ENCODE measurements at regions not wholly inside any gene's neighbourhood (a gene's known extent, or its start where the extent isn't known, plus 50 kb on each side); places are given as distances from the start of the nearest gene placed in this dataset.

DNA sequence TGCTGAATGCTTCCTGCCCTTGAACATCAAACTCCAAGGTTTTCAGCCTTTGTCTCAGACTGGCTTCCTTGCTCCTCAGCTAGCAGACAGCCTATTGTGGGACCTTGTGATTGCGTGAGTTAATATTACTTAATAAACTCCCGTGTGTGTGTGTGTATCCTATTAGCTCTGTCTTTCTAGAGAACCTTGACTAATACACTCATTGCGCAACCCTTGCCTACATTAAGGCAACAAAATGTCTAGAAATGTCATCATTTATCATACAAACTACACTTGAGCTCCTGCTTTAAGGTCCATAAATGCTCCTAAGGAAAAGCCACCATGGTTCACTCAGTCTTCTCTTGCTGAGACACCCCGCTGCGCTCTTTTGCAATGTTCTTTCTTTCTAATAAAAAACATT lies 2861.0 kb downstream of the PCDH9 start:
- no peak overlapping the region for H3K4me3 ChIP-seq (ENCODE audit: low read length)
- H3K27ac ChIP-seq (ENCODE audit: low read length), result no peak overlapping the region
- ATAC-seq, result no peak
- intact Hi-C loops (cut with DNase I), result no loop called here
- H3K9me3 ChIP-seq (ENCODE audit: control insufficient read depth, low read length), result no peaks in the 10 kb centered on the region
- WGBS, result 88% methylated on average over 5 of the region's 5 CpGs
- H3K4me1 ChIP-seq (ENCODE audit: control insufficient read depth, insufficient read depth, low read length), result no peaks in the 10 kb centered on the region
- DNase-seq, result no peak
- no peaks in the 10 kb centered on the region for H3K27me3 ChIP-seq (ENCODE audit: control insufficient read depth, insufficient read depth)

DNA sequence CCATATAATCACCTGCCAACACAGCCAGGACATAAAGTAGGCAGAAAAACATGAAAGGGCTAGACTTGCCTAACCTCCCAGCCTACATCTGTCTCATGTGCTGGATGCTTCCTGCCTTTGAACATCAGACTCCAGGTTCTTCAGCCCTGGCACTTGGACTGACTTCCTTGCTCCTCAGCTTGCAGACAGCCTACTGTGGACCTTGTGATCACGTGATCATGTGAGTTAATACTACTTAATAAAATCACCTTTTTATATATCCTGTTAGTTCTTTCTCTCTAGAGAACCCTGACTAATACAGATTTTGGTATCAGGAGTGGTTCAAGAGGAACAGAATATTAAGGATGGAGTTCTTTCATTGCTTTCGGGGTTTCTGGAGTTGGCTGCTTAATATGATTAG lies 2867.6 kb downstream of the PCDH9 start:
- 80% methylated on average over 2 of the region's 2 CpGs for WGBS
- DNase-seq (no peak), ATAC-seq (no peak)
- Histone ChIP-seq H3K4me1 (ENCODE audit: control insufficient read depth, insufficient read depth, low read length) (no peaks in the 10 kb centered on the region), H3K4me3 (ENCODE audit: low read length) (no peak overlapping the region), H3K27me3 (ENCODE audit: control insufficient read depth, insufficient read depth) (no peaks in the 10 kb centered on the region), H3K27ac (ENCODE audit: low read length) (no peak overlapping the region), H3K9me3 (ENCODE audit: control insufficient read depth, low read length) (no peaks in the 10 kb centered on the region)
- intact Hi-C loops (cut with DNase I), result no loop called here

DNA sequence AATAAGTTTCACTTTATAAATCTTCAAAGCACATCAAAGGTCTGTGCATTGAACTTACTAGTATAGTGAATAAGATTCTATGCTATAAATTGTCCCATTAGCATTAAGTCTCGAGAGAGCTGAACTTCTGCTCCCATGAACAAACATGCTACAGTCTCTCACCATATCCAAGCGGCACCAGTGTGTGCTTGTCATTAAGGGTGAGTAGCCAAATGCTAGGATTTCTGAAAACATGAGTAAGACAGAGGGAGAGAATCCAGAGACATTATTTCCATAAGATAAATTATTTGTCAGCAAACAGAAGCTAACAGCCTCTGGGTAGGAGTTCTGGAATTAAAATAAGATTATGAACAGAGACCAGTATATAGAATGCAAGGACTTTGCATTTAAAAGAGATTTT lies 2882.5 kb downstream of the PCDH9 start:
- Histone ChIP-seq H3K9me3 (ENCODE audit: control insufficient read depth, low read length) (no peaks in the 10 kb centered on the region), H3K4me3 (ENCODE audit: low read length) (no peak overlapping the region), H3K4me1 (ENCODE audit: control insufficient read depth, insufficient read depth, low read length) (no peaks in the 10 kb centered on the region), H3K27me3 (ENCODE audit: control insufficient read depth, insufficient read depth) (no peaks in the 10 kb centered on the region), H3K27ac (ENCODE audit: low read length) (no peak overlapping the region)
- intact Hi-C loops (cut with DNase I), result no loop called here
- WGBS, result 47% methylated on average over 2 of the region's 2 CpGs
- ATAC-seq, result no peak
- DNase-seq, result no peak

DNA sequence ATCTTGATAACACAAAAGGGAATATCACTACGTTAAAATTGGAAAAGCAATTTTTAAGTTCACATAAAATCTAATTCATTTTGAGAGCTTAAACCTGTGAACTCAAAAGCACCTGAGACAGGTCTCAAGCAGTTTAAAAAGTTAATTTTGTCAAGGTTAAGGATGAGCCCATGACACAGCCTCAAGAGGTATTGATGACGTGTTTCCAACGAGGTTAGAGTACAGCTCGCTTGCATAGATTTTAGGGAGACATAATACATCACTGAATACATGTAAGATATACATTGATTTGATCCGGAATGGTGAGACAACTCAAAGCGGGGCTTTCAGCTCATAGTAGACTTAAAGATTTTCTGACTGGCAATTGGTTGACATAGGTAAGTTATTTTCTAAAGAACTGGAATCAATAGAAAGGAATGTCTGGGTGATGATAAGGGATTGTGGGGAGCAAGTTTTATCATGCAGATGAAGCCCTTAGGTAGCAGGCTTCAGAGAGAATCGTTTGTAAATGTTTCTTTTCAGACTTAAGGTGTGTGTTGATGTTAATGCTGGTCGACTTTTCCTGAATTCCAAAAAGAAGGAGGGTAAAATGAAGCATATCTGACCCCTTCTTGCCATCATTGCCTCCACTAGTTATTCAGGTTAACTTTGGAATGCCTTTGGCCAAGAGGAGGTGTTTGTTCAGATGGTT lies 2890.6 kb downstream of the PCDH9 start:
- Histone ChIP-seq H3K4me1 (ENCODE audit: control insufficient read depth, insufficient read depth, low read length) (no peaks in the 10 kb centered on the region), H3K9me3 (ENCODE audit: control insufficient read depth, low read length) (no peaks in the 10 kb centered on the region), H3K4me3 (ENCODE audit: low read length) (no peak overlapping the region), H3K27ac (ENCODE audit: low read length) (no peak overlapping the region), H3K27me3 (ENCODE audit: control insufficient read depth, insufficient read depth) (no peaks in the 10 kb centered on the region)
- ATAC-seq (no peak), DNase-seq (no peak)
- intact Hi-C loops (cut with DNase I), result no loop called here
- 67% methylated on average over 8 of the region's 8 CpGs for WGBS

DNA sequence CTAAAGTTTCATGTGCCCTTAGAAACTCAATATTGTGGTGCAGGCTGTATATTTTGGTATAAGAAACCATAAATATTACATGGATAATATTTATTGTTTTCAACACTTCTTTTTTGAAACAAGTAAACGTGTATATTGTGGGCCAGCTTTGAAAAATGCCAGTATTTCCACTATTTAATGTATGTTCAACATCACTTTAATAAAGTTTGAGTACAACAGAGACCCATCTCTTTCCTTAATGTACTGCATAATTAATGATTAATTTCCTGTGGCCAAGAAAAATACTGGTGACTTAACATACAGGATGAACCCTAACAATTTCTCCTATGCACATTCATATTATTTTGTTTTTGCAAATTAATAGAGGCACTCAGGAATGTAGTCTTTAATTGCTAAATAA lies 2891.5 kb downstream of the PCDH9 start:
- DNase-seq (no peak), ATAC-seq (no peak)
- 42% methylated on average over 1 of the region's 1 CpG for WGBS
- intact Hi-C loops (cut with DNase I), result no loop called here
- Histone ChIP-seq H3K27me3 (ENCODE audit: control insufficient read depth, insufficient read depth) (no peaks in the 10 kb centered on the region), H3K4me1 (ENCODE audit: control insufficient read depth, insufficient read depth, low read length) (no peaks in the 10 kb centered on the region), H3K27ac (ENCODE audit: low read length) (no peak overlapping the region), H3K4me3 (ENCODE audit: low read length) (no peak overlapping the region), H3K9me3 (ENCODE audit: control insufficient read depth, low read length) (no peaks in the 10 kb centered on the region)

DNA sequence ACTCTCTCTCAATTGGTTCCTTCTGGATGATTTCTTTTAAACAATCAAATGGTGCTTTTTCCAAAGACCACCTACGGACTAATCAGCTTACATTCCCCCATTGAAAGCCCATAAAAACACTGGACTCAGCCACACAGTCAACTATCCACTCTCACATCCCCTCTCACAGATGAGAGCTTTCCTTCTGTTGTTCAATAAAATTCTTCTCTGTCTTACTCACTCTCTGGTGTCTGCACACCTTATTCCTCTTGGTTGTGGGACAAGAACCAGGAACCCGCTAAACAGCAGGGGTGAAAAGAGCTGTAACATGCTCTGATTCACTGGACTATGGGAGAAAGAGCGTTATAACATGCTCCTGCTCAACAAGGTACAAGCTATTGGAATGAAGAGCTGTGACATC lies 2896.2 kb downstream of the PCDH9 start:
- Histone ChIP-seq H3K9me3 (ENCODE audit: control insufficient read depth, low read length) (no peaks in the 10 kb centered on the region), H3K27ac (ENCODE audit: low read length) (no peak overlapping the region)
- WGBS, result 83% methylated on average over 3 of the region's 3 CpGs

DNA sequence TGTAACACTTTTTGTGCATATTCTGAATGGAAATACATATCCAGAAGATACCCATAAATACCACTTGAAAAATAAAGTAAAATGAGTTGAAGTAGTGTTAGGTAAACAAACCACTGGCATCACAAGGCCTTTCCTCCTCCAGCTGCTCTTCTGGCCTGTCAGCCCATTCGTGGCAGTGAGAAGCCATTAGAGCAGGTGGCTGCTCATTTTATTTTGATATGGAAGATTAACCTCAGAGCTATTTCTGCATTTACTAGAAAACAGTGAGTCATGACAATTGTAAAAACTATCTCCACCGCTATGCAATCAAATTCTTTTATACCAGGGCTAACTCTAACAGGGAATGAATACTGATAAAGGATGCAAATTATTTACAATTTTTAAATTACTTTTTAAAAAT lies 2898.1 kb downstream of the PCDH9 start:
- H3K4me1 ChIP-seq (ENCODE audit: control insufficient read depth, insufficient read depth, low read length), result no peaks in the 10 kb centered on the region
- WGBS, result 62% methylated on average over 2 of the region's 2 CpGs
- intact Hi-C loops (cut with DNase I), result no loop called here
- no peaks in the 10 kb centered on the region for H3K27me3 ChIP-seq (ENCODE audit: control insufficient read depth, insufficient read depth)
- ATAC-seq (no peak), DNase-seq (no peak)
- H3K9me3 ChIP-seq (ENCODE audit: control insufficient read depth, low read length), result no peaks in the 10 kb centered on the region
- no peak overlapping the region for H3K27ac ChIP-seq (ENCODE audit: low read length)
- H3K4me3 ChIP-seq (ENCODE audit: low read length), result no peak overlapping the region

More for the DNA sequence above, 2896.2 kb downstream of the PCDH9 start:
- no peak for ATAC-seq
- DNase-seq, result no peak
- no peak overlapping the region for H3K4me3 ChIP-seq (ENCODE audit: low read length)
- no peaks in the 10 kb centered on the region for H3K27me3 ChIP-seq (ENCODE audit: control insufficient read depth, insufficient read depth)
- no peaks in the 10 kb centered on the region for H3K4me1 ChIP-seq (ENCODE audit: control insufficient read depth, insufficient read depth, low read length)
- intact Hi-C loops (cut with DNase I), result no loop called here

DNA sequence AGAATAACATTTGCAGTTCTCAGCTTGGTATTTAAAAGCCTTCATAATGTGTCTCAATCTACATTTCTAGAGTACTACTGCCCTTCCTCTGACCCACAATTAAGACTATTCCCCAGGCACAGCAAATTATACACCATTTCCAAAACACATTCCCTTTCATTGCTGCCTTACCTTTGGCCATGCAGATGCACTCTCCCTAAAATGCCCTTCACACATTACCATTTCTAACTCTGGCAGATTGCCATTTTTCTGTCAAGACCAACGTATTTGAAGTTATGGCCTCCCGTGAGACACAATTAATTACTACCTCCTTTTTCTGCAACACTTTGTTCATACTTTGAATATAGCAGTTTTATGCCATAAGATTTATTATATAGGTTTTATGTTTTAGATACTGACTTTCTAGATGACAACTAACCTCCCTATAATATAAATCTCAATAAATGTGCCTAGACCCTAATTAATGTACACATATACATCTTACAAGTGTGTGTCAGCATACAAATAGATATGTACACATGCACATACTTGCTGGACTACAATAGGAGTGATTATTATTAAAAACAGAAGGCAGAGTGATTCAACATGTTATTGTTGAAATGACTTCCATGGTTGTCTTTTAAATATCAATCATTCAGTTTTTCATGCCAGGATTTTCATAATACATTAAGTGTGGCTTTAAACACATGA lies 2902.5 kb downstream of the PCDH9 start:
- 36% methylated on average over 2 of the region's 2 CpGs for WGBS
- H3K27ac ChIP-seq (ENCODE audit: low read length), result no peak overlapping the region
- H3K4me3 ChIP-seq (ENCODE audit: low read length), result no peak overlapping the region
- intact Hi-C loops (cut with DNase I), result no loop called here
- no peaks in the 10 kb centered on the region for H3K9me3 ChIP-seq (ENCODE audit: control insufficient read depth, low read length)
- ATAC-seq (no peak), DNase-seq (no peak)
- no peaks in the 10 kb centered on the region for H3K4me1 ChIP-seq (ENCODE audit: control insufficient read depth, insufficient read depth, low read length)
- no peaks in the 10 kb centered on the region for H3K27me3 ChIP-seq (ENCODE audit: control insufficient read depth, insufficient read depth)

DNA sequence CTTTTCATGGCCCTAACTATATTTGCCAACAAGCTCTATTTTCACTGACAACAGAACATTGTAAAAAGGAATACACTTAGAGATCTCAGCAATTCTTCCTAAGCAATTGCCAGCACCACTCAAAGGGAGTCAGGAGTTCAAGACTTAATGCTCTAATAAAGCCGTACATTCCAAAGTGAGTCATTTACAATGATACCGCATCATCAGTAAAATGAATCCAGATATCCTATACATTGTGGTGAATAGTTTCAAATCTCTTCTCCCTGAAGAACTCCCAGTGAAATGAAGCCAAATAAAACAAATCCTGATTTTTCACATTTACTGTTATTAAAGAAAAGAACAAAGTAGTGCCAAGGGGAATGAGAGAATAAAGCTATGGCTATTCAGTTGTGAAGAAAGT lies 2898.7 kb upstream of the PCDH20 start:
- 52% methylated on average over 2 of the region's 2 CpGs for WGBS
- Histone ChIP-seq H3K4me3 (ENCODE audit: low read length) (no peak overlapping the region), H3K27ac (ENCODE audit: low read length) (no peak overlapping the region), H3K9me3 (ENCODE audit: control insufficient read depth, low read length) (no peaks in the 10 kb centered on the region), H3K4me1 (ENCODE audit: control insufficient read depth, insufficient read depth, low read length) (no peaks in the 10 kb centered on the region), H3K27me3 (ENCODE audit: control insufficient read depth, insufficient read depth) (no peaks in the 10 kb centered on the region)
- intact Hi-C loops (cut with DNase I), result no loop called here
- DNase-seq (no peak), ATAC-seq (no peak)

DNA sequence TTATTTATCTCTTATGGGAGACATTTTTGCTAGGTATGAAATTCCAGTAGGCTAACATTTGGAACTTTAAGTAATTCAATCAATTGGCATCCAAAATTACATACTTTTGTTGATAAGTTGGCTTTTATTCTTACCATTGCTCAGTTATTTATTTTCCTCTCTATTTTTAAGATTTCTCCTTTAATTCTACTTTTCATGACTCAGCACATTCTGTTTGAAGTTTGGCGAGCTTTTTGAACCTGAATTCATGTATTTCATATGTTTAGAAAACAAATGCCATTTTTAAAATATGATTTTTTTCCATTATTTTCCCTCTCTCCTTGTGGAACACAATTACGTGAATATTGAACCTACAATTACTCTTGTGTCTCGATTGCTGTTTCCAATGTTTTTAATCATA lies 2896.3 kb upstream of the PCDH20 start:
- no peak for DNase-seq
- 78% methylated on average over 3 of the region's 3 CpGs for WGBS
- Histone ChIP-seq H3K9me3 (ENCODE audit: control insufficient read depth, low read length) (no peaks in the 10 kb centered on the region), H3K4me3 (ENCODE audit: low read length) (no peak overlapping the region), H3K27ac (ENCODE audit: low read length) (no peak overlapping the region), H3K27me3 (ENCODE audit: control insufficient read depth, insufficient read depth) (no peaks in the 10 kb centered on the region), H3K4me1 (ENCODE audit: control insufficient read depth, insufficient read depth, low read length) (no peaks in the 10 kb centered on the region)
- no peak for ATAC-seq
- intact Hi-C loops (cut with DNase I), result no loop called here

DNA sequence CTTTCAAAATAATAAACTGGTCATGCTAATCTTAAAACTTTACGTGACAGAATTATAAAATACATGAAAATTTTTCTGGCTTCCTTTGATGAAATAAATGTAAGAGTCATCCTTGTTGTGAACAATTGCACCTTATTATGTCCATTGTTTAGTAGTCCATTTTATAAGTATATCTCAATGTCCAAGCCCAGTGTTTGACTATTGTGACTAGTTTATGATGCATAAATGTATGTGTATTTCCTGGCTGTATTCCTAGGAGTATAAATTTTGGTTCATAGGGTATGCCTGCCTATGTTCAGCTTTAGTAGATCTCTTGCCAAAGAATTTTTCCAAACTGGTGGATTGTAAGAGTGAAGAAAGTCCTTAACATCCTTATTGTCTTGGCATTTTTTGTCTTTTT lies 2895.5 kb upstream of the PCDH20 start:
- ATAC-seq (no peak), DNase-seq (no peak)
- intact Hi-C loops (cut with DNase I), result no loop called here
- no peak overlapping the region for H3K27ac ChIP-seq (ENCODE audit: low read length)
- H3K9me3 ChIP-seq (ENCODE audit: control insufficient read depth, low read length), result no peaks in the 10 kb centered on the region
- no peaks in the 10 kb centered on the region for H3K4me1 ChIP-seq (ENCODE audit: control insufficient read depth, insufficient read depth, low read length)
- no peak overlapping the region for H3K4me3 ChIP-seq (ENCODE audit: low read length)
- WGBS, result 87% methylated on average over 1 of the region's 1 CpG
- H3K27me3 ChIP-seq (ENCODE audit: control insufficient read depth, insufficient read depth), result no peaks in the 10 kb centered on the region

DNA sequence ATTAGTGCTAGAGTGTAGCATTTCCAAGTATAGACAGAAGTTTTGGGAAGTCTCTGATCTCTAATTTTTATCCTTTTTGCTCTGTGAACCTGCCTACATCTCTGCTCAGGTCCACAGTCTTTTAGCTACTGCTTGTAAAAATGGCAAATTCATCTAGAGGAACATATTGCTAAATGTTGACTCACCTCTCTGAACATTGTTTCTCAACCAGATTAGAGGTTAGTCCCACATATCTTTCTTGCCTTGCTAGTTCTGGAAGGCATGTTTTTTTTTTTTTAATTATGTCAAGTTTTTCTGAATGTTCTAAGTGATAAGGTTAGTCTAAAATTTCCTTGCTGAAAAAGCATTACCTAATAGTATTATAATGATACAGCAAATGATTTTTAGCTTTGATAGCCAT lies 2889.6 kb upstream of the PCDH20 start:
- no peak overlapping the region for H3K27ac ChIP-seq (ENCODE audit: low read length)

More for the DNA sequence above, 2889.6 kb upstream of the PCDH20 start:
- Histone ChIP-seq H3K4me3 (ENCODE audit: low read length) (no peak overlapping the region), H3K9me3 (ENCODE audit: control insufficient read depth, low read length) (no peaks in the 10 kb centered on the region), H3K4me1 (ENCODE audit: control insufficient read depth, insufficient read depth, low read length) (no peaks in the 10 kb centered on the region), H3K27me3 (ENCODE audit: control insufficient read depth, insufficient read depth) (no peaks in the 10 kb centered on the region)
- no peak for DNase-seq
- no peak for ATAC-seq
- intact Hi-C loops (cut with DNase I), result no loop called here
